Body of pancreas (tissue), 4 donors: ENCODE measurements at regions not wholly inside any gene's neighbourhood (a gene's known extent, or its start where the extent isn't known, plus 50 kb on each side); places are given as distances from the start of the nearest gene placed in this dataset.

Experiments used
- ATAC-seq: fragments of 150-250 bp; one replicate; pipeline ENCODE4 v1.9.1; 2016
- DNase-seq, 4 donors: peaks; one replicate each; pipeline ENCODE4 v3.0.0-alpha.2; 2019
- H3K27ac ChIP-seq, 4 donors: fragments of 200-600 bp; sonication (generic); 1 replicate in 3 of 4; 2 replicates in 1 of 4; pipeline versions ENCODE4 v1.5.1 to v1.6.1; 2016 to 2019; ENCODE audit warnings: mild to moderate bottlenecking in 1 of 4, mixed read lengths in 1 of 4, moderate library complexity in 1 of 4
- H3K27me3 ChIP-seq, 2 donors: fragments of 200-600 bp; sonication (generic); one replicate each; pipeline ENCODE4 v1.6.0; 2016; ENCODE audit warnings: mild to moderate bottlenecking in 1 of 2
- H3K36me3 ChIP-seq, 2 donors: fragments of 200-600 bp; sonication (generic); replicated peaks in 1 of 2; 2 replicates each; pipeline ENCODE4 v1.5.1; 2016; ENCODE audit warnings: low read depth in 2 of 2; ENCODE audit not compliant: insufficient read depth in 1 of 2
- H3K4me1 ChIP-seq: fragments of 200-600 bp; sonication (generic); one replicate; pipeline ENCODE4 v1.6.0; 2016
- H3K4me3 ChIP-seq, 2 donors: fragments of 200-600 bp; sonication (generic); 1 replicate in 1 of 2; 2 replicates in 1 of 2; pipeline ENCODE4 v1.5.1; 2016 to 2019
- H3K9me3 ChIP-seq, 3 donors: fragments of 200-600 bp; sonication (generic); 1 replicate in 2 of 3; 2 replicates in 1 of 3; pipeline ENCODE4 v1.5.1; 2016
- CTCF ChIP-seq, 7 experiments: fragments of 450-650 bp in 4 of 7; fragments of 200-600 bp in 3 of 7; sonication (generic) in 3 of 7; IDR thresholded peaks; one replicate each; pipeline ENCODE4 v1.5.1; 2016 to 2019; ENCODE audit warnings: antibody characterized with exemption in 7 of 7
- POLR2A ChIP-seq, 3 donors: fragments of 450-650 bp; IDR thresholded peaks; one replicate each; pipeline ENCODE4 v1.6.1; 2016; ENCODE audit warnings: antibody characterized with exemption in 3 of 3, mild to moderate bottlenecking in 2 of 3
- WGBS, 2 donors: methylation state at CpG; one replicate each; pipeline ENCODE4 v1.1.5; 2017; 5-methylcytosine and 5-hydroxymethylcytosine counted together
- intact Hi-C: fragments of 100-400 bp; cut with DNase I; formaldehyde crosslinking; loops from one replicate; pipeline ENCODE4 v1.15.1; 2023

- Histone ChIP-seq H3K36me3 (no peaks in the 10 kb centered on the region), H3K27ac (no peak overlapping the region), H3K4me3 (no peak overlapping the region), H3K27me3 (no peaks in the 10 kb centered on the region), H3K9me3 (no peaks in the 10 kb centered on the region), H3K4me1 (no peaks in the 10 kb centered on the region)
- no peak for ATAC-seq
- DNase-seq: no peak
- TF ChIP-seq CTCF (IDR thresholded peaks at IDR 0.05) (no peak), POLR2A (IDR thresholded peaks at IDR 0.05) (no peak)
- intact Hi-C loops: no loop called here
- WGBS, 2 donors: 78 to 80% methylated on average over 3 of the region's 3 CpGs
Measured at GRCh38 chr11:80584661-80585060, 1143.8 kb upstream of the TENM4 start.

- no peak overlapping the region for H3K4me3 ChIP-seq
- DNase-seq (no peak), ATAC-seq (no peak)
- no peaks in the 10 kb centered on the region for H3K9me3 ChIP-seq
- H3K36me3 ChIP-seq: no peaks in the 10 kb centered on the region
- TF ChIP-seq CTCF (IDR thresholded peaks at IDR 0.05) (no peak), POLR2A (IDR thresholded peaks at IDR 0.05) (no peak)
- WGBS, 2 donors: 67 to 74% methylated on average over 2 of the region's 2 CpGs
- no peaks in the 10 kb centered on the region for H3K27me3 ChIP-seq
- no peaks in the 10 kb centered on the region for H3K4me1 ChIP-seq
- H3K27ac ChIP-seq: no peak overlapping the region
- intact Hi-C loops: no loop called here
Measured at GRCh38 chr11:80569832-80570231, 1129.0 kb upstream of the TENM4 start.

GRCh38 chr11:80565231-80565630 lies 1124.4 kb upstream of the TENM4 start:
- Histone ChIP-seq H3K27me3 (no peaks in the 10 kb centered on the region), H3K9me3 (no peaks in the 10 kb centered on the region), H3K27ac (no peak overlapping the region), H3K4me1 (no peaks in the 10 kb centered on the region), H3K36me3 (no peaks in the 10 kb centered on the region), H3K4me3 (no peak overlapping the region)
- DNase-seq (no peak), ATAC-seq (no peak)
- TF ChIP-seq CTCF (IDR thresholded peaks at IDR 0.05): no peak
- TF ChIP-seq POLR2A (IDR thresholded peaks at IDR 0.05): no peak
- WGBS, 2 donors: 56 to 67% methylated on average over 5 of the region's 5 CpGs
- intact Hi-C loops: no loop called here

GRCh38 chr11:80562523-80563125 lies 1121.8 kb upstream of the TENM4 start:
- intact Hi-C loops: no loop called here

More at GRCh38 chr11:80562523-80563125, 1121.8 kb upstream of the TENM4 start:
- Histone ChIP-seq H3K9me3 (no peaks in the 10 kb centered on the region), H3K36me3 (no peaks in the 10 kb centered on the region), H3K4me3 (no peak overlapping the region), H3K27ac (no peak overlapping the region), H3K4me1 (no peaks in the 10 kb centered on the region), H3K27me3 (no peaks in the 10 kb centered on the region)
- 27 to 40% methylated on average over 4 of the region's 4 CpGs for WGBS, 2 donors
- ATAC-seq (no peak), DNase-seq (no peak)
- TF ChIP-seq CTCF (IDR thresholded peaks at IDR 0.05): no peak
- TF ChIP-seq POLR2A (IDR thresholded peaks at IDR 0.05): no peak
